ENCODE measurements at regions not wholly inside any gene's neighbourhood (a gene's known extent, or its start where the extent isn't known, plus 50 kb on each side); places are given as distances from the start of the nearest gene placed in this dataset.

DNA sequence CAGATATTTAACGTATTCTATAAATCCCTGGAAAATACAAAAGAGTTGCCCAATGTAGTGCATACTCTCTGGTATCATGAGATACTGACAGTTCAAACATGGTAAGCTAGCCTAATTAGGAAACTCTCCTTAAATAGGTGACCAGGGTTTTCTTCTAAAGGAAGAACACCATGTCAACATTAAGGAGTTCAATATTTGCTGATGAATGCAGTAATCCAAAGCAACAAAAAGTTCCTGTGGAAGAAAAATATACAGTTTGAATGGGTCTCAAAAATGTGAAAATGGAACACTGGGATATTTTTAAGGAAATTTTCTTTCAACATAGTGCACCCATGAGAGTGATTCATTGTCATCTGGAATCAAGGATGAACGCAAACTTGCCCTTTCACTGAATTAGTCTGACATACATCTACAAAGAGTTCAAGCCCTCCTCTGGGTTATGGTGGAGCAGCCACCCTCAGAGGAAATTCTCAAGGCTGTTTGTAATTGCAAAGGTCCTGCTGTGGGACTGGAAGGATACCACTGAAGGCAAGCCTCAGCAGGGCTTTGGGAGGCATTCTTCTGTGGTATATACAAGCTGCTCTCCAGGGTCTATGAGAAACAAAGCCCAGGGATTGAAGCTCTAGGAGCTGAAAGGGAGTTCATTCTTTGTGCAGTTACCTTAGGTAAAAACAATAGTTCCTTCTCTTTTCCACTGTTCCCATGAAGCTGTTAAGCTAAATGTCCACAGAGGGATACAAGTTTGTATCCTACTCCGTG is 700.3 kb downstream of the TUSC7 start:
- no peak for TF ChIP-seq POLR2AphosphoS5 (IDR thresholded peaks at IDR 0.05)
- TF ChIP-seq, protein P1, sequence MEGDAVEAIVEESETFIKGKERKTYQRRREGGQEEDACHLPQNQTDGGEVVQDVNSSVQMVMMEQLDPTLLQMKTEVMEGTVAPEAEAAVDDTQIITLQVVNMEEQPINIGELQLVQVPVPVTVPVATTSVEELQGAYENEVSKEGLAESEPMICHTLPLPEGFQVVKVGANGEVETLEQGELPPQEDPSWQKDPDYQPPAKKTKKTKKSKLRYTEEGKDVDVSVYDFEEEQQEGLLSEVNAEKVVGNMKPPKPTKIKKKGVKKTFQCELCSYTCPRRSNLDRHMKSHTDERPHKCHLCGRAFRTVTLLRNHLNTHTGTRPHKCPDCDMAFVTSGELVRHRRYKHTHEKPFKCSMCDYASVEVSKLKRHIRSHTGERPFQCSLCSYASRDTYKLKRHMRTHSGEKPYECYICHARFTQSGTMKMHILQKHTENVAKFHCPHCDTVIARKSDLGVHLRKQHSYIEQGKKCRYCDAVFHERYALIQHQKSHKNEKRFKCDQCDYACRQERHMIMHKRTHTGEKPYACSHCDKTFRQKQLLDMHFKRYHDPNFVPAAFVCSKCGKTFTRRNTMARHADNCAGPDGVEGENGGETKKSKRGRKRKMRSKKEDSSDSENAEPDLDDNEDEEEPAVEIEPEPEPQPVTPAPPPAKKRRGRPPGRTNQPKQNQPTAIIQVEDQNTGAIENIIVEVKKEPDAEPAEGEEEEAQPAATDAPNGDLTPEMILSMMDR (IDR thresholded peaks at IDR 0.05) = no peak
- TF ChIP-seq POLR2A (IDR thresholded peaks at IDR 0.05) = no peak
